ENCODE measurements at regions not wholly inside any gene's neighbourhood (a gene's known extent, or its start where the extent isn't known, plus 50 kb on each side); places are given as distances from the start of the nearest gene placed in this dataset.
"Not testable (repeated sequence)": the region's sequence is repeated elsewhere in the genome, so short reads cannot be mapped to it uniquely, and the experiment has no call there.

- DNase-seq (ENCODE audit: low read depth in 2 of 2), result no peak
These were observed 55.2 kb upstream of the MDM1 start for GRCh38 chr12:68387338-68387737.

DNA sequence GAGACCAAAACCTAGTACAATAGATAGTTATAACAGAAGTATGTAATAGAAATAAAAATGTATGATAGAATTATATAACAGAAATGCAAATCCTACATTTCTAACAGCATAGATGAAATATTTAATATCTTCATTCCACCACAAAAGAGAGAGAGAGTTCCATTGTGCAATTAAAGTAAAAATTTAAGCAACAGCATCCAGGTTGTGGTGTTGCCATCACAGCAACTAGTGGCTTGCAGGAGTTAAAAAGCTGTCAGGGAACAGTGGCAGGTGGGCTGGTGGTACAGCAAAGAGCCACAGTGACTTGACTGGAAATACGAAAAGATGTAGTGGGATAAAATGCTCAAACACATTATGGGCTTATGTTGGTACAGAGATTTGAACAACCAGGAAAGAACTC is 57.1 kb upstream of the MDM1 start:
- DNase-seq (ENCODE audit: low read depth in 2 of 2), result no peak

GRCh38 chr12:68391937-68392336 is 59.8 kb upstream of the MDM1 start:
- no peak for DNase-seq (ENCODE audit: low read depth in 2 of 2)

DNA sequence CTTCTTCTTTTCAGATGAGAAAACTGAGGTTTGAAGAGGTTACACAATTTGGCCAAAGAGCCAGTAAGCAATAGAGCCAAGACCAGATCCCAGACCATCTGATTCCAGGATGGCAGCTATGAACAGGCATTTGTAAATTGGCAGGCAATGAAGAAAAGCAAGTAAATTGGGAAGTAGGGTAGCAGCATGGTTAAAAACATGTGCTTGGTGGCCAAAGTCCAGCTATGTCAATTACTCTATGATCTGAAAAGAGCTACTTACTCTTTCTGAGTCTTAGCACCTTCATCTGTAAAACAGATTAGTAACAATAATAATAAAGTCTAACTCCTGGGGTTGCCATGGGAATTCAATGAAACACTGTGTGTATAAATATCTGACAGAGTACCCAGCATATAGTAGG is 60.2 kb upstream of the MDM1 start:
- no peak for DNase-seq (ENCODE audit: low read depth in 2 of 2)

DNA sequence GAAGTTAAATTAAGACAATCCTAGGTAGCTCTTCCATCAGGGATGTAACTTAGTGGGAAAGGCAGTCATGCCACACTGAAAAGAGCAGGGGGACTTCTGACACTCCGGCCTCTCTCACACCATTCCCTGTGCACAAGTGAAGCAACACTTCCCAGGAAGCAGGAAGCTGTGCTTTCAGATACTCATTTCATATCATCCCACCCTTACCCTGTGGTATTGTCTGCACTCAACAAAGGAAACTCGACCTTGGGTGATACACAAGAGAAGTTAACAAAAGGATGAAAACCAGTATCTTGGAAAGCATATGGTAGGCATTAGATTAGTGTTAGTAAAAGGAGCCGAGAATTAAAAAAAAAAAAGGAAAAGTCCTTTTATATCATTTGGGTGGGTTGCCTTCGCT is 61.3 kb upstream of the MDM1 start:
- no peak for DNase-seq (ENCODE audit: low read depth in 2 of 2)

- DNase-seq (ENCODE audit: low read depth in 2 of 2), result no peak
These were observed 65.5 kb upstream of the MDM1 start for GRCh38 chr12:68397566-68398158.

GRCh38 chr12:68398689-68399088 is 66.5 kb upstream of the MDM1 start:
- not testable (repeated sequence) for DNase-seq (ENCODE audit: low read depth in 2 of 2)

GRCh38 chr12:68400226-68400829 is 68.2 kb upstream of the MDM1 start:
- DNase-seq (ENCODE audit: low read depth in 2 of 2), result no peak

GRCh38 chr12:68402422-68402821 is 70.3 kb upstream of the MDM1 start:
- DNase-seq (ENCODE audit: low read depth in 2 of 2), result no peak

DNA sequence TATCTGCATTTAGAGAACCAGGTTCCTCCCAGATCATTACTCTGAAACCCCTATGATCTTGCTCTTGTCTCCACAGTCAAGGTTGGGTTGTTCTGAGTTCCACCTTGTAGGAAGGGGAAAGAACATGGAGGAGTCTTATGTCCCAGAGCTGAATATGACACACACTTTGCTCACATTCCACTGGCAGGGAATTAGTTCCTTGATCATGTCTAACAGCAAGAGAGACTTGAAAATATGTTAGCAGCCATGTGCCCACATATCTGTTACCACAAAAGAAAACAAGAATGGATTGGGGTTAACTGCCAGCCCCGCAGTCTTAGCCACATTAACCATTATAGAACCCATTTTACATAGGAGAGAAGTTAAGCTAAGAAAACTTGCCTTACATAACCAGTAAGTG is 71.1 kb upstream of the MDM1 start:
- DNase-seq (ENCODE audit: low read depth in 2 of 2), result no peak

- DNase-seq (ENCODE audit: low read depth in 2 of 2), result no peak
These were observed 71.5 kb upstream of the MDM1 start for GRCh38 chr12:68403711-68404110.

DNA sequence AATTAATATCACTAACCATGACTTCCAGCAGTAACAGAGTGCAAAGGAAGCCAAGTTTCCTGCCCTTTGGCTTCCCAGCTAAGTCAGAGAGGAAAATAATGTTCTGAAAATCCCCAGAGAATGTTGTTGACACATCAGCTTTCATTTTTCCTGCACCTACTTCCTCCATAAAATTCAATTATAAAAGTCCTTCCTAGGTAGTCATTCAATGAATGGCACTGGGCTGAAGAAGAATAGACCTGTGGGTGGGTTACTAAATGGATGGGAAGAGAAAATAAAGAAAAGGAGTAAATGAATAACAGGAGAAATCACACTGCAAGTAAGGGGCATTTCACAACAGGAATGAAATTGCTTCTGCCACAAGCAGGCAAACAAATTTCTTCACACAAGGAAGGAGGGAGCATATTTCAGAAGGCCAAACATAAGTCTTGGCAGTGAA is 73.2 kb upstream of the MDM1 start:
- no peak for DNase-seq (ENCODE audit: low read depth in 2 of 2)

DNA sequence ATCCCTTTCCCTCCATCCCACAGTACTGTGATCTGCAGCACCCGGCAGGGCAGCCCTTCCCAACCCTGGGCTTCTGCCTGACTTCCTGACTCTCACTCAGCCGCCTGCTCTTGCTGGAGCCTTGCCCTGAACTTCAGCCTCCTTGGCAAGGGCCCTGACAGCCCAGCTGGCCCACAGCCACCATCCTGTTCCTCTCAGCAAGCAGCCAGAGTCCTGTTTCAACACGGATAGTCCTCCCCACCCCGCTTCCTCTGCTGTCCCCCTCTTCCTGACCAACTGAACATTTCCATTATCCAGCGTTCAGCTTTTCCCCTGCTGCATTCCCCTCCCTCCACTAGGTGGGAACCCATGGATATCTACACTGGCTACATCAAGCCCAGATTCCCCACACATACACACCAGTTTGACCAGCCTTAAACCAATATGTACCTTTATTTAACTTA is 74.0 kb upstream of the MDM1 start:
- no peak for DNase-seq (ENCODE audit: low read depth in 2 of 2)

DNA sequence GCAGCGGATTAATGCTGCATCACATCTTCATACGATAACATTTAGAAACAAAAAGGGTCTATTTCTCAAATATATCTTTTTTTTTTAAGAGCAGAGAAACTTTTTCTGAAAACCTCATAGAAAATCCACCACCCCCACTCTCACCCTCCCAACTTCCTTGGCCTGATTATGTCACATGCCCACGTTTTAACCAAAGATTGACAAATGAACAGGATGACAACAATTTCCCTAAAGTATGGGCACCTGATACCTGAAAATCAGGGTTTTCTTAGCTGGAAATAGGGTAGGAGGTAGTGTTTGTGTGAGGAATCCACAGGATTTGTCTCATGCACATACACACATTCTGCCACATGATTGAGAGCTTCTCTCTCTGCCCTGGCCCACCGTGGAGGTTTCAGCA is 74.7 kb upstream of the MDM1 start:
- no peak for DNase-seq (ENCODE audit: low read depth in 2 of 2)

GRCh38 chr12:68410018-68410660 is 78.0 kb upstream of the MDM1 start:
- no peak for DNase-seq (ENCODE audit: low read depth in 2 of 2)

DNA sequence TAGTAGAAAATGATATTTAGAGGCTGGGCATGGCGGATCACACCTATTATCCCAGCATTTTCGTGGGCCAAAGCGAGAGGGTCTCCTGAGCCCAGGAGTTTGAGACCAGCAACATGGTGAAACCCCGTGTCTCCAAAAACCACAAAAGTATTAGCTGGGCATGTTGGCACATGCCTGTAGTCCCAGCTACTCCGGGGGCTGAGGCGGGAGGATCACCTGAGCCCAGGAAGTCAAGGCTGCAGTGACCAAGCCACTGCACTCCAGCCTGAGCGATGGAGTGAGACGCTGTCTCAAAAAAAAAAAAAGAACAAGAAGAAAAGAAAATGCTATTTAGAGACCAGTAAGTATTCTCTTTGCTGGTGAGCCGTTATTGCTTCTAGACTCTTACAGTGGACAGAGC is 79.2 kb upstream of the MDM1 start:
- DNase-seq (ENCODE audit: low read depth in 2 of 2), result no peak

DNA sequence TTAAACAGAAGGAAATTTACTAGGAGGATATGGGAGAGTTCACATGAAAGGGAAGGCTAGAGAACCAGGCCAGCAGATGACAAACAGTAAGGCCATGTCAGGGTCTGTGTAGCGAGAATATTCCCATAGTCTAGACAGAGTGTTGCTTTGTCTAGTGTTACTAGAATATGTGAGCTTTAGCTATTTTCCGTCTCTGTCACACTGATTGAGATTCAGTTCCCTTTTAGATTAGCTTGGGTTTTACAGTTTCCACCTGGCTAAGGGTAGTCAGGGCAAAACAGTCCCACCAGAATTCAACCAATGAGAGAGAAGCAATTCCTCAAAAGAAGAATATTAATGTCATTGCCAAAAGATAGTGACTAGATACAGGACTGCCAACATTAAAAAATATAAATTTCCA is 82.8 kb upstream of the MDM1 start:
- DNase-seq (ENCODE audit: low read depth in 2 of 2), result no peak

DNA sequence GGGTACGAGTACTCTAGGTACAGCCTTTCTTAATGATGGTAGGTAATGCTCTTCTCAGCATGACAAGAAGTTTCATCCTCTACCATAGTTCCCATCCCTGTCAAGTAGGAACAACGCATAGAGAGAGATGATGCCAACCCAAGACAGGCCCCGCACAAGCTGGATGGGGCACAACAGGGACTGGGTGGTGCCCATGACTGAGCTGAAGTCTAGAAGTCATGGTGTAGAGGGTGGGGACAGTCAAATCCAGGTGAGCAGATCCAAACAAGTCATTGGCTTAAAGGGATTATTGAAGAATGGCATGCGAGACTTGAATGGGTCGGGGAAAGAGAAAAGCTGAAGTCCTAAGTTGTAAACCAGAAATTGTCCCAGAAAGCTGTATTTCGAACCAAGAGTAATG is 84.2 kb upstream of the MDM1 start:
- no peak for DNase-seq (ENCODE audit: low read depth in 2 of 2)

DNA sequence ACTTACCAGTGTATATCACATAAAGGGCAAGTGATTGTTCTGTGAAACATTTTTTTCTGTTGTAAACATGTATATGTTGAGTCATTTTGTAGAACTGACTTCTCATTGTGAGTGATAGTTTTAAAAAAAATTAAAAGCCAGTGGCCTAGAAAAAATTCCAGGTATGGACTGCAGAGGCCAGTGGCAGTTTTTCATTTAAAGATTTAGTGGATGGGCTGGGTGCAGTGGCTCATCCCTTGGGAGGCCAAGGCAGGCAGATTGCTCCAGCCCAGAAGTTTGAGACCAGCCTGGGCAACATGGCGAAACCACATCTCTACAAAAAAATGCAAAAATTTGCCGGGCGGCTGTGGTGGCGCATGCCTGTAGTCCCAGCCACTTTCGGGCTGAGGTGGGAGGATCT is 84.7 kb upstream of the MDM1 start:
- no peak for DNase-seq (ENCODE audit: low read depth in 2 of 2)

- DNase-seq (ENCODE audit: low read depth in 2 of 2), result no peak
These were observed 85.9 kb upstream of the MDM1 start for GRCh38 chr12:68418137-68418460.

DNA sequence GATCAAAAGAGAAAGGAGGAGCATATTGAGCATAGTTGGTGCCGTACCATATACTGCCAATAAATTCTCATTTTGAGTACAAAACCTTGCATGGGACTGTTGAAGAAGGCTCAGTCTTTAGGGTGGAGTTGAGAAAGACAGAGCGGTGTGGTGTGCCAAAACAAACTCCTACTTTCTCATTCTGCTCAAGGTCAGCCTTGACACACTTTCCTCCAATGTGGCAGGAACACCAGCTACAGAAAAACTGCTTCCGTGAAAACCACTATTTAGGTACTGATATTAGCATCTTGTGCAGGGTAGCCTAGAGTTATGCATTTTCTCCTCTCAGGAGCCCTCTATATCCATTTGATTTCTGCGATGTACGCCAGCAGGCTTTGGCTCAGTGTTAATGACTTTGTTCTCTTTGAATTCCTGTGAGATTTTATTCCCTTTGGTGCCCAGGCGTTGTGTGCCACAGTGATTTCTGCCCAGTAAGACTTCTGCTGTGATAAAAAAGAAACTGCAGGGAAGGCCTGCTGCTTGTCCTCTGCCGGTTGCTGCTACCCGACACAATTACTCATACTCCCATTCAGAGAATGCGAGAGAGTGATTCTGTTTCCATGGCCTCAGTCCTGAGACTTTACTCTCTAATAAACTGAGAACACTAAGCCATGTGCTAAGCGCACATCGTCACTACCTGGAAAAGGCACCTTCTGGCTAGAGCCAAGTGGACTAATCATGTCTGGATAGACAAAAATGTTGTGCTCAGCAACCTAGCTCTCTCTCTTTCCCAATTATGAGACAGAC is 88.3 kb upstream of the MDM1 start:
- DNase-seq (ENCODE audit: low read depth in 2 of 2), result no peak

- no peak for DNase-seq (ENCODE audit: low read depth in 2 of 2)
These were observed 90.0 kb upstream of the MDM1 start for GRCh38 chr12:68422159-68422558.

Measured in stimulated activated CD8-positive, alpha-beta memory T cell treated with anti-CD3 and anti-CD28 coated beads, Interleukin-2, amount 100 ng/mL, for 48 hours (primary cell).